Amniotic stem cell (primary cell): ENCODE measurements at regions not wholly inside any gene's neighbourhood (a gene's known extent, or its start where the extent isn't known, plus 50 kb on each side); places are given as distances from the start of the nearest gene placed in this dataset.

Experiments
- DNase-seq: peaks from one replicate; lab custom pipeline; 2025; lab: John Stamatoyannopoulos, UW

DNA sequence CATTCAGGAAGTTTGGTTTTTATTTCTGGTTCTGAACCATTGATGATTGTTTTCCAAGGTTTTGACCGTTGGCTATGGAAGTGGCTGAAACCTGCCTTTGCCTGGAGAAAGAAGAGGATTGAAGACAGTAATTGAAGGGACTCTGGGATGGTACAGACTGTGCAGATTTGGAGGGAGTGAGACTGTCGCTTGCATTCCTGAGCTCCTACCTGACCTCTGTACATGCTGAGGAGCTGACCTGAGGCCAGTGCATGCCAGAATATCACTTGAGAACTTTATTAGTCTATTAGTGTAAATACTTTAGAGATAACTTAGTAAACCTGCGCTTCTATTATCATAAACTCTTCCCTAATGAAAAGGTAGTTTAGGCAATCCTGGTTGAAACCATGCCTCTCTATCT is 276.4 kb downstream of the IRS2 start:
- no peak for DNase-seq

DNA sequence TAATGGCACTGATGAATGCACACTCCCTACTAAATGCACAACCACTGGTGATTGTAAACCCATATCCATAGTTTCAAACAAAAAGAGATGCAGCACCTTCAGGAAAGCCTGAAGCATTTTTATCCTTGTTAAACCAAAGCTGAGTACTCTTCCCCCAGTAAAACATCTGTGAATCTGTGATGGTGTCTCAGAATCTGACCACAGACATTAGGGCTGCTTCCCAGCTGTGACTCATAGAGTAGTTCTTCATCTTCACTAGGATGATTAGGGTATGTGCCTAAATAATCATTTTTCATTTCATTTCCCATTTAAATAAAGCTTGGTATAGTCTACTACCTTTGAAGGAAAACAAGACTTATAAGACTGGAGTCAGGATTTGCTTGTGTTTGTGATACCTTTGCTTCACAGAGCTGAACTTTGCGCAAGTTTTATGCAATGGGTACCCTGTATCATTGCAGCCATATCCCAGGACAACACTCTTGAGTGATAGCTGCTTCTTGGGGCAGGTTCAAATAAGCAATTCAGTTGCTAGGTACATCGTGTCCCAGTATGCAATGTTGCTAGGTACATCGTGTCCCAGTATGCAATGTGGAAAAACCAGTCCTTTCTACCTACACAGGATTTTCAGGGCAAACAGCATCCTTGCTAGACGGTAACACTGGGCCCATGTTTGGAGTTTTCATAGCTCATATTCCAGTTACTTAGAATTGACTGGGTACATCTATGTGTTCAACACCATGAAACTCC is 277.1 kb downstream of the IRS2 start:
- no peak for DNase-seq

DNA sequence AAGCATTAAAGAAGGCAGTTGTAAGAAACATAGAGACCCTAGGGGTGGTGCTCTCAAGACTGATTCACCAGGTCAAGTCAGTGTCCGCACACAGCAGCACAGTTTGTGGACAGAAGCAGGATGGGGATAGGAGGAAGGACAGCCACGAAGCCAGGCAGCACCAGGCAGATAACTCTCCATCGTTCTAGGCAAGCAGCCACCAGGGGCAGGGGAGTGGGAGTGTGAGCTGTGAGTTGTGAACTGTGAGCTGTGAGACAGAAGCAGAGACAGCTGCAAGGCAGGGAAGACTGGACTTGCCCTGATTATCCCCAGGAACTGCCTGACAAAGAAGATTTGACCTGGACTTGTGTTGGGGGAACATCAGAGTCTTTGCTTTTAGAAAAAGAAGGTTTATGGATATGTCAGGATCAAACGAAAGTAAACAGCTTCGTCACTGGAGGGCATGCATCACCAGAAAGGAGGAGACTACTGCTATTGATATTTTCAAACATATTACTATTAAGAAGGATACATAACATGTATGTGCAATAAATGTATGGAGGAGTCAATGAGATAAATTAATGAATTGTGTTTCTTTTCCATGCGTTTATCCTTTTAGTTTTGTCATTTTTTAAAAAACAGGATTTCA is 286.1 kb downstream of the IRS2 start:
- no peak for DNase-seq

DNA sequence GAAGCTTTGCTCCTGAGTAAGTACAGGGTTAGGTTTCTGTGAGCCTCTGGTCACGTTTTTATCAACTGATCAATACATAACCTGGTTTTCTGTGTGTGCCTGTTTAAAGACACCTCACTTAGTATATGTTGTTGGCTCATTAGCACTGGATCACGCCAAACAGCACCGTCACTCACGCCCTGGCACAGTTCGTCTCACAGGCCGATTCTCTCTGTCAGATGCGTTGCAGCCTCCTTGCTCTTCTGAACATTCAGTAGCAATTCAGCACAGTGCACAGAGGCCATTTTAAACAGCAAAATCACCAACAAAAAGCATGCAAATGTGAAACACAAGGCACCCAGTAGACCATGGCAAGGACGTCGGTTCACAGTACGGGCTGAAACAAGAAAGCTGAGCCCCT is 288.5 kb downstream of the IRS2 start:
- DNase-seq = no peak

DNA sequence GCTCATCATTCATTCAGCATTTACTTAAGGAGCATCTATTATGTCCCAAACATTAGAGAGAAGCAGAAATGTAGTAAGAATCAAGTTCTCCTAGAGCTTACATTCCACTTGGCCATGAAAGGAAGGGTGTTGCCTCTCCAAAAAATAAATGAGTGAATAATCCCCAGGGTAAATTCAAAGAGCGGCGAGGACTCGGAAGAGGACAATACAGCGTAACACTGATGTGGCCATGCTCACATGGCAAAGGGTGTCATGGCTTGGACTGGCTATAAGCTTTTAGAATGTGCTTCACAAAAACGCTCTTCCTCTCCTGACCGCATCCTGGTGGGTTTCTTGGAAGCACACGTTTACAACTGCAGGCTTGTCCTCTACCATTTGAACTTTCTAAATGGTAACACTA is 290.2 kb downstream of the IRS2 start:
- DNase-seq = no peak

DNA sequence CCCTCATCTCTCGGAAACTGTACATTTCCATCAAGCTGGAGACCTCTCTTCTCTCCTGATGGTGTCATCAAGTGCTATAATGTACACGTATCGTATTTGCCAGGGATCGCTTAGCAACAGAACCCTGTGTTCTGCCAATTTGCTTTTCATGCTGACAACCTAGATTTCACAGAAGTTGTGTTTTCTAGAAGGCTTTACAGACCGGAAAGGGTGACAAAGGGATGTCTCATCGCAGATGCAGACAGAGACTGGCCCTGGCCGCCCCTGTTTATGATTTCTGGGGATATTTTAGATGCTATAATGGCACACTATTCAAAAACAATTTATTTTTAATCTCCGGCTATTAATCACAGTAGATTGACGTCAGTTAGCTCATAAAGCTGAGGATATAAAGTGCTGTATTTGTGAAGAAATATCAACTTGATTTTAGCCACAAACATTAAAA is 291.4 kb downstream of the IRS2 start:
- DNase-seq = no peak

DNA sequence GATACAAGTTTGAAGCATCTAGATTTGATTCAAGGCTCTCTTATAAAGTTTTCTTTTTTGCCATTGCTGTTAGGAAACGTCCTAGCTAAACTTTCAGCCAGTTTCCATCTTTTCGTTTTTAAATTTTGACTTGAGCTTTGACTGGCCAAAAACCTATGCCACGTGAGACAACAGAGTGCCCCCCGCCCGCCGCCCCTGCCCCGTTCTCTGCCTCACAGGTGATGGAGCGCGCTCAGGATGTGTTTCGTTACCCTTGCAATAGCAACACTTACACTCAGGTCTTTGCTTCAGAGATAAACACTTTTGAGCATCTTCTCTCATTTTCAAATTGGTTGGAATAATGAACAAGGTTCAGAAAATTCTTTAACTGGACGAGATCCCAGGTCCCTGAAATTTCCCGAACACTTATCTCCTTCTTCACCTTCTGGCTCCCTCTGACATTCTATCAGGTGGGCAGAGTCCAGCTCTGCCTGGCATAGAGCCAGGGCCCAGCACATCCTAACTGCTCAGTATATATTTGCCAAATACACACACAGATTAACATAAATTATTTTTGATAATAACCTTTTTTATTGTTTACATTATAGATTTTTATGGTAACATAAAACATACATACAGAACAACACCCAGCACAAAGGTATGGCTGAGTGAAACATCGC is 301.1 kb downstream of the IRS2 start:
- no peak for DNase-seq

DNA sequence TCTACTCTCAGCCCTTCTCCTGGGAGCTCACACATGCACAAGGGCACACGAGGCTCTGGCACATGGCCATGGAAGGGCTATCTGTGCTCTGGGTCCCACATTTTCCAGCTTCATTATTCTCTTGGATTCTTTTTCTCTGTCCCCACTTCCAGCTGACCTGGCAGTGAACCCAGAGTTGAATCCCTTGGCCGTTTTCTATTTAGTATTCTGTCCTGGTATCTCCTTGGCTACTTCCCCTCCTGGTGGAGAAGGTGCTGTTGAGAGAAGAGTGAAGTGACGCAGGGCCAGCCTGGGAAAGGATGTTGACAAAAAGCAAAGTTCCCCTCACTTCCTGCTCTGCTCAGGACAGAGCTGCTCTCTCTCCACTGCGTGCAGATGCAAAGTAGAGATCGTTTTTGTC is 303.1 kb downstream of the IRS2 start:
- no peak for DNase-seq

DNA sequence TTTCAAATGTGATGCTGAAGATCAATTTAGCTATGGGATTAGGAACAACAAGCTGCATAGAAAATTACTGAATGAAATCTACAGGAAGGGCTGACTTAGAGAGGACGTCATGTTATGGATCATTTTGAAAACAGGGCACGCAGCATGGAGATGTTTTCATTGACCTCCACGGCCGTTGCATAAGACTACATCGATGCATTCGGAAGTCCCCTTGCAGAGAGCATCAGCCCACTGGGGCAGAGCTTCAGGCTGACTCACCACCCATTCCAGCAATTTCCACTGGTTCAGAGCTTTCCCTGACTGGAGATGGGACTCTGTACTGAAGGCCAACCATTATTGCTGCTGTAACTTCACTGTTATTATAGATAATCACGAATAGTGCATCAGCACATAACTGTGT is 305.3 kb downstream of the IRS2 start:
- no peak for DNase-seq

DNA sequence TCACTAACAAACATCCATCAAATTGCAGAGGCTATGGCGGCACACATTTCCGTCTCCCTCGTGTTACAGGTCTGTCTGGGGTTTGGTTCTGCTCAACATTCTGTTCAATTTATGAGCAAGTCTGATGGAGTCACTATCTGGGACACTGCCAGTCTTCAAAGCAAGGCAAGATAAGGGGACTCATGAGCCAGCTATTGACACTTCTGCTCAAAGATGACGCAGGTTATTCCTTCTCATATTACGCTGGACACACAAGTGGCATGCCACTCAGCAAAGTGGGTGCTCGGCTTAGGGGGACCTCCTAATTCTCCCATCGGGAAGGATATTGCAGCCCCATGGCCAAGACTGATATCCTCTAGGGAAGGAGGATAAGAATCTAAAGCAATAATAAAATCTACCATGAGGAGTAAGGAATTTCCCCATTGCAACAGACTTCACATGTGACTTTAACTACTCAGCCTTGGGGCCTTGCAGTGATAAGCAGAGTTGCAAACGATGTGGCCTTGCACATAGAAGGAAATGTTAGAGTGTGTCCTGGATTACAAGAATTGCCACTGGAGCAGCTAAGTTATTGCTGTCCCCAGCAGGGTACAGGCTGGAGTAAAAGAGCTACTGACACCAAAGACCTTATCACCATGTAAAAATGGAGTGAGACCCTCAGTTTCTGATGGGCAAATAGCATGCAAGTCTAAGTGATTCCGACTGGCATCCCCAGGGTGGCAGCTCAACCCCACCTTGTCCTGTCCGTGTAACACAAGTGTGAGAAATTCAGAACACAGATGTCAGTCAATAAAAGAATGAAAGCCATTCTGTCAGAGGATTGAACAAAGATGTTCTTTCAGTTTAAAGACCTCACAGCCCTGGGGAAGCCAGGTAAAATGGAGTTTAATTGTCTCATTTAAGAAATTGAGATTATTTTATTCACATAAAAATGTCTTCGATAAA is 306.1 kb downstream of the IRS2 start:
- no peak for DNase-seq

DNA sequence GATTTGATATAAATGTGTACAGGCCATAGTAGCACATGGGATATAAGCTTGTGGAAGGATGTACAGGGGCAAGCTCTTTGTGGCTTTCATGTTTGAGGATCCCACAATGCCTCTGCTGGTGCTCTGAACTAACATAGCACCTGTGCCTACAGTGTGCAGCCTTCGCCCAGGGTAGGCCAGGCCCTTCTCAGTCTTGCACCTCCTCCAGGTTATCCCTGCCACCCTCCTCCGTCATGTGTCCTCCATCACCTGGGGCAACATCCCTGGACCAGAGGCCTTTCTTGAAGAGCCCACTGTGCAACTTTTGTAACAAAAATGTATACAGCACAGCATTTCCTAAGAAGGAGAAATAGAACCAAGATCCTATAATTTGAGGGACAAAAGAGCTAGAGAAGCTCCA is 306.8 kb downstream of the IRS2 start:
- no peak for DNase-seq

DNA sequence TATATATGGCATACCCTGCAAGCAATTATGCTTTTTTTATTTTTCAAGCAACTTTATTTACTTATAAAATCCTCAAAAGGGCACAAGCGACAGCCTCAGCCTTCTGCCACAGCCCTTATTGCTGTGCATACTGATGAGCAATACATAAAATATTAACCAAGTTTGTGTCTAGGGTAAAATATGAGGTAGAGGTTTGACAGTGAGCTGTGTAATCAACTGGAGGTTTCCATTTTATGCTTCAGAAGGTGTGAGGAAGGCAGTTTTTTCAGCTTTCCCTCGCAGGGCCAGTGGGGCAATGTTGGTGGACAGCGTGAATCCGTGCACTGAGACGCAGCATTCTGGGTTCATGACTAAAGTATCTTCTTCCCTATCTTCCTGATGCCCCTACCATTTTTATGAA is 310.4 kb downstream of the IRS2 start:
- no peak for DNase-seq

DNA sequence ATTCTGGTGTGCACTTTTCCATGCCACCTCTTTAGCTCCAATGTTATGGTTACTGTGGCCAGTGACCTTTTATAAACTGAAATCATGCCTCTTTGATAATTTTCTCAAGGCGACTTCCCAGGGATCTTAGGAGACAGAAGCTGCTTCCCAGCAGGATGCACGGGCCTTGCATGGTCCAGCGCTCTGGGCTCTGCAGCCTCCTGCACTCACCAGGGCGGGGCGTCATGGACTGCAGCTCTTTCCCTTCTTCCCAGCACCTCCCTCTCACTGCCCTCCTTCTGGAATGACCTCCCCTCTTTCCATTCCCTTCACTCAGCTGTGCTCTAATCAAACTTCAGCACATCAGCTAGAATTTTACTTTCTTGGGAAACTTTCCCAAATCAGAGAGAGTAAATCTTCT is 318.3 kb downstream of the IRS2 start:
- DNase-seq = no peak

DNA sequence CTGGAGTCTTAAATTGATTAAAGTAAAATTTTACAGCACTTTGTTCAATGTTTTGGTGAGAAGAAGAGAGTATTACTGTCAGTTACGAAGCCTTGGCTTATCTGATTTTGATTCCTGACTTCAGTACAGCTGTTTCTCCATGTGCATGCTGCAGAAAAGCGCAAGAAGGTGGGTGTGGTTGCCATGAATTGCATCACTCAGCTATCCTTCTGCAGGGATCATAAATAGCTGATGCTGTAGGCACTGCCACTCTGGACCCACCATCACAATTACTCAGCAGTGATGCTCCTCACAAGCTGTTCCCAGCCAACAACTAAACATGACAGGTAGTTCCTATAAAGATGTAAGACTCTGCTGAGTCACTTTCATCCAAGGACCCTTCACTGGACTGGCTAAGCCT is 321.2 kb downstream of the IRS2 start:
- DNase-seq = no peak

DNA sequence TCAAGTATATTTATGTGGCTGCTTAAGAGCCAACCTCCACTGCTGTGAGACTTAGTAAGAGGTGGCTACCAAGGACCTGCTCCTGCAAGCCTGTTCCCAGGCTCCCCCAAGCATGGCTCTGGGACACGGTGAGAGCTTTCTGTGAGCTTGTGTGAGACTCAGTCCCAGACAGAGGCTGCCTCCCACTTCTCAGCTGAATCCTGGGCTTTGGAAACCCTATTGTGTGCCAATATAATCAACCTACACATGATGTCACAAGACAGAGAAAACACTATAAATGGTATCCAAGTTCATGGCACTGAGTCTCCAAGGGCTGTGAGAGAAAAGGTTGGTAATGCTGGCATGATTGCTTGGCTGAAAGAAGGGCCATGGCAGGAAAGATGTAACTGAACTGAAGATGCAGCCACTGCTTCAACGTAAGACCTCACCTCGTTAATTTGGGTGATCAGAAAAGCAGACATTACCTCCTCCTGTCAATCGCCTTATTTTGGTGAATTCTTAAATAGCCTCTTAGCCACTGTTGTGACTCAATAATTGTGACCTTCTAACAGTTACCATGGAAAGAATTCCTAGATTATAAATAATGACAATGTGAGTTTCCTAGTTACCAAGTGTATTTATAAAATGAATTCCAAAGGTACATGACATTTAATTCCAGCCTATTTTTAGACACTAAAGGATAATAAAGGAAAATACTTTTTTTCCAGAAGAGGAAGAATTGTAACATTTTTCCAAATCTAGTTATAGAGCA is 332.0 kb downstream of the IRS2 start:
- DNase-seq = peak; percentile 41

DNA sequence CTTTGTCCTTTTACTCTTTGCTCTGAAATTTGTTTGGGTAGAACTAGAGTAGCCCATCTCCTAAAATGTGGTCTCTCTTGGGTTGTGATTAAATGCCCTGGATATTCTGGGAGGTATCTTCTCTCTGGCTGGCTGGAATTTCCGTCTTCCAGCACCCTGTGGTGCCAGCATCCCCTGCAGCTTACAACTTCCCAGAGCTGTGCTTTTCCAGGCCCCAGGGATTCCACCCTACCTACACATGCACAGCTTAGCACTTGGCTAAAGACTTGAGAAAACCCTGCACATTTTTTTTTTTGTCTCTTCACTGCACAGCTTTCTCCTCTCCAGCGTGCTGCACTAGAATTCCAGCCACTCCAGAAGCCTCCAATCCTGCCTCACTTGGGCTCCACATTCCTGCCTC is 334.7 kb downstream of the IRS2 start:
- no peak for DNase-seq

DNA sequence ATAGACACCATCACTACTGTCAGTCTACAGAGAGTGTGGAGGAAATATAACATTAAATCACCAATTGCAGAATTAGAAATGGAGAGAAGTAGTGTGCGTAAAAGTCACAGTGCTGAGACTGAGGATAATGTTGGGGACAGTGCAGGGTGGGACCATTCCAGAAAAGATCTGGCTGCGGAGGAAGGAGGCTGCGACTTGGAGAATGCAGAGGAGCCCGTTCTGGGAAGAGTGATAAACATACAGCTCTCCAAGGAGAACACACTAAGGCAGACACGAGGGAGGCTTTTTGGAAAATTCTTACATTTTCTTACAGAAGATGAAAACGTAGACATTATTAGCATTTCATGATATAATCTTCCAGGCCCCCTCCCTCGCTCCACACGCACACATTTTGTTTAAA is 337.8 kb downstream of the IRS2 start:
- DNase-seq = no peak

DNA sequence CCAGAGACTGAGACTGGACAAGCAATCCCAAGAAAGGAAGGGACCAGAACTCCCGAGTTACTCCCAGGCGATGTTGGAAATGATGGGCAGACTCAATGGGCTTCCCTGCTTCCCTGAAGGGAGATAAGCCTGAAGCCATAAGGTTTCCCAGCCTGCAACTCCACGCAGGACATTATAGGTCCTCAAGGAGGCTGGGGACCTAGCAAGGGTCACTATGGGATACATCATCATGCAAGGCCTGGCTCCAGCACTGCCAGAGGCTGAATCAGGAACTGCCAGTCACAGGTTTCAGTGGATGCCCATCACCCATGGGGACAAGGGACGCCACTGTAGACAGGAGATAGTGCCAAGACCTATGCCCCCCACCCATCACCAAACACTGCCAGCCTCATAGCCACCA is 338.7 kb downstream of the IRS2 start:
- no peak for DNase-seq

DNA sequence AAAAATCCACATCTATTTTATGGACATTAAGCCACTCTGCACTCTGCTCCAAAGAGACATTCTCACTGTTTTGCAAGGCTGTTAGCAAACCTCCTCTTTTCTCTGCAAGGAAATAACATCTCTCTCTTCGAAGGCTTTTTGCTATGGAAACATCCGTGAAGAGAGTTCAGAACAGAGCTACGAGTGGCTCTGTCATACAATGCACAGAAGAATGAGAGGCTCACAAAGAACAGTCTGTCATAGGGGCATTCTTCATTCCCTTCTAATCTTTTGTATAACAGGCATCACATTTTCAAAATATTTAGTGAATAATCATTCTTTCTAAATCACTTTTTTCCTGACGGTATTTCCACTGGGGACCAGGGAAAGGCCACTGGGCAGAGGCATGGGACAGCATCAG is 346.1 kb downstream of the IRS2 start:
- DNase-seq = no peak

DNA sequence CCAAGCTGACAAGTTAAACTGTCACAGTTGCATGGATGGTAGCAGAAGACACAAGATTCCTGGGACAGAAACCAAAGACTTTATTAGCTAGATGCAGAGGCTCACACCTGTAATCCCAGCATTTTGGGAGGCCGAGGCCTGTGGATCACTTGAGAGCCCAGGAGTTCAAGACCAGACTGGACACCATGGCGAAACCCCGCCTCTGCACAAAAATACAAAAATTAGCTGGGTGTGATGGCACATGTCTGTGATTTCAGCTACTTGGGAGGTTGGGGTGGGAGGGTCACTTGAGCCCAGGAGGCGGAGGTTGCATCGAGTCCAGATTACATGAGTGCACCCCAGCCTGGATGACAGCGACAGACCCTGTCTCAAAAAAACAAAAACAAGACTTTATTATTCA is 346.6 kb downstream of the IRS2 start:
- no peak for DNase-seq

DNA sequence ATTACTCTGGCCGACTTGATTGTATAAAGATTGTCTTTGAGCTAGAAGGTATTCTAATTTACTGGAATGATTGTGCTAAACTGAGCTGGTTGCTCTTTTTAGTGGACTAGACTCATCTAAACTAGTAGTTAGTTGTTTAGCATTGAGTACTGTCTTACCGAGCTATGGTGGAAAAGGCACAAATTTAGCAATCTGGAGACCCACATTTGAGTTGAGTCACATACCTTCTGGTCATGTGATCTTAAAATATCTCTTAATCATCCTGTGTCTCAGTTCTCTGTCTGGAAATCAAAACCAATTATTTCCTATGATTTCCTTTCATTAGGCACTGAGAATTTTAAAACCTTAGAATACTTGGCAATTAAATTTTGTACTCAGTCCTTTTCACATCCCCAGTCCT is 349.5 kb downstream of the IRS2 start:
- no peak for DNase-seq
